HG02938 (cell line): ENCODE measurements at regions not wholly inside any gene's neighbourhood (a gene's known extent, or its start where the extent isn't known, plus 50 kb on each side); places are given as distances from the start of the nearest gene placed in this dataset.

Experiments used
- ATAC-seq: cut with Tn5 transposase; IDR thresholded peaks from one replicate; pipeline ENCODE4 v1.9.1; 2021; ENCODE audit warnings: mild to moderate bottlenecking, moderate library complexity; ENCODE audit not compliant: unreplicated experiment

DNA sequence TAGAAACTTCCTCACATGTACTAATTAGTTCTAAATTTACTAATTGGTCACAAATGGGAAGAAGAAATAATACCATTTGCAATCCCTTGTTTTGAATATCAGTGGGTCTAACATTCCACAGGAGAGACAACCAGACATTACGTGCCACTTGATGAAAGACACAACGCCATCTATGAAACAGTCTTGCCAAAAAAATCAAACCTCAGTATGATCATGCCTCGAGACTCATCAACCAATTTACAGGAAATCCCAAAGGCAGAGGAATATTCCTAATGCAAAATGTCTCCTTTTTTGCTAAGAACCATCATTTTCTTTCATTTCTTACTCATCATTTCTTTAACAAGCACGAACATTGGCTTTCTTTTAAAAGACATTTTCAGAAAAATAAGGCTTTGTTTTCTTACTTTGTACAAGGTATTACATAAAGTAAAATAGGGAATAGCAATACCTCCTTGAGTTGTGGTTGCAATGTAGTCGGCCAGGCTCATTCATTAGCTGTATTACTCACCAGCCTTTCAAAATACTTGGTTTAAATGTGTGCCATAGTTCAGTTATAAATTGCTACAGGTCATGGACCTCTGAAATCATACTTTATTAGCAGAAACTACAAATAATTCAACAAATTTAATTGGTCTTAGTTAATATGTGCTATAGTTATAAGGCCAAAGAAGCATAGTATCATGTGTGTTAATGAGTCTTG, 436.2 kb upstream of the FLRT2 start:
- no peak for ATAC-seq

DNA sequence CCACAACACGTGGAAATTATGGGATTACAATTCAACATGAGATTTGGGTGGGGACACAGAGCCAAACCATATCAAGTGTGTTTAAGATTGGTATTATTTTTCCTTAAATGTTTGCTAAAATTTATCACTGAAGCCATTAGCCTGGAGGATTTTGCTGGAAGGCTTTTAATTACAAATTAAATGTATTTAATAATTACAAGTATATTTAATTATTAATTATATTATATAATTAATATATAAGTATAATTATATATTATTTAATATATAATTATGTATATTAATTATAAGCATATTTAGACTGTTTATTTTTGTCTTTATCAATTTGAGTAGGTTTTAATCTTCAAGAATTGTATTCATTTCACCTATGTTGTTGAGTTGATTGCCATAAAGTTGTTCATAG, 427.4 kb upstream of the FLRT2 start:
- ATAC-seq, result no peak

DNA sequence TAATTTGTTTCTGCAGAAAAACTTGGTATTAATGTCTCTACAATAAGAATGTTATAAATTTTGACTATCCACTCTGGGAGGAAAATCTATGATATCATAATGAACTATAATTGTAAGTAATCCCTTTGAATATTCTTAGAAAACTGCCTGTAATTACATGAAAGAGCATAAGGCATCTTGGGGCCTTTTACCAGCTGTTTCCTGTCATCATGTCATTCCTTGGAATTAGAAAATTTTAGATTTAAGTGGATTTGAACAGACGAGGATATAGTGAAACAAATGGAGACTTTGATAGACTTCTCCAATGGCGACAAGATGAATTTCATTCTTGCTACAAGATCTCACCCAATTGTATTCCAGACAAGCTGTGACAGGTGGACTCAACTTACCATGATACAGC, 423.4 kb upstream of the FLRT2 start:
- ATAC-seq, result no peak

DNA sequence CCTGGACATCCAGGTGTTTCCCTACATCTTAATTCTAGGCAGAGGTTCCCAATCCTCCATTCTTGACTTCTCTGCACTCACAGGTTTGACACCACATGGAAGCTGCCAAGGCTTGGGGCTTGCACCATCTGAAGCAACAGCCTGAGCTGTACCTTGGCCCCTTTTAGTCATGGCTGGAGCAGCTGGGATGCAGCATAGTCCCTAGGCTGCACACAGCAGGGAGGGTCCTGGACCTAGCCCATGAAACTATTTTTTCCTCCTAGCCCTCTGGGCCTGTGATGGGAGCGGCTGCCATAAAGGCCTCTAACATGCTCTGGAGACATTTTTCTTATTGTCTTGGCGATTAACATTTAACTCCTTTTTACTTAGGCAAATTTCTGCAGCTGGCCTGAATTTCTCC, 417.2 kb upstream of the FLRT2 start:
- ATAC-seq, result no peak

DNA sequence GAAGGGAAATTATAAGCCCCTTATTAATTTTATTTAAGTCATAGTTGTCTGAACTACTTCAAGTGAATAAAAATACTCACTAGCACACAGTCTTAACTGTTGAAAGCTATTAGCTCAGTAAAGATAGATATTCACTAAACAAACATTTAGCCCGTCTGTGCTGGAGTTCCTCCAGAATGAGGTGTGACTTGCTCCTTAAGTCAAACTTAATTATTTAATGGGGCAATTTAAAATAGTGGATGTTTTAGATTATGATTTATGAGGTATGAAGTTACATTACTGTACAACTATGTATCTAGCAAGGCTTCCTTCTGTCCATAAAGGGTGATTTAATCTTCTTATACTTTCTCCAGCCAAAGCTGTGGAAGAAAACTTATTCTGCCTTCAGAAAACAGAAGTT, 414.0 kb upstream of the FLRT2 start:
- ATAC-seq, result no peak

DNA sequence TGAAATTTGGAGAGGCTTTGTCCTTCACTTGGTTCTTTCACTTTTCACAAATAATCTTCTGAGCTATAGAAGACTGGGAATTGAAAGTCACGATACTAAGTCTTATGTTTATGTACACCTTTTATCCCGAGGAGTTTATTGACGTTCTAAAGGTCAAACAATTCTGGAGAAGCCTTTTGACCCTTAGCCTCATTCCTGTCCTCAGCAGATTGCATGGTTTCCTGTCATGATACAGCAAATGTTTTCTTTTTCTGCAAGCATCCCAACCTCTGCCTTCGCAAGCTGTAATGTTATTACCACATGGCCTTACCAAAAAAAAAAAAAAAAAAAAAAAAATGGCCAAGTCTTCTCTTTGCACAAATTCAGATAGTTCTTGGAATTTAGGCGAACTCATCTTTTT, 411.7 kb upstream of the FLRT2 start:
- ATAC-seq, result no peak

DNA sequence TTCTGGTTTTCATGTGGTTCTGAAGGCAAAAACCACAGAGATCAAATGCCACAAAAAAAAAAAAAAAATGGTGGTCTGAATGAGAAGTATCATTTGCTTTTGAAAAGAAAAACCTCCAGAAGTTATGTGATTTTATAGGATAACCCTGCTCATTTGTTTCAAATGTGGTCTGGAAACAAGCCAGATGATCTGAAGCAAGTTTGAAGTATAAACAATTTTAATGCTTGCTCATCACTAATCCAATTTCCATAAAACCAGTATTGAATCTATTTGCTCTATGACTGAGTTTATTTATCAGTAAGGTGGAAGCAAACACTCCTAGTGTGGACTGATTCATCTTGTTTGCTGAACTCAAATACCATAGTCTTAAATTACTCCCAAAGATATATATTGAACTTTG, 407.3 kb upstream of the FLRT2 start:
- no peak for ATAC-seq

DNA sequence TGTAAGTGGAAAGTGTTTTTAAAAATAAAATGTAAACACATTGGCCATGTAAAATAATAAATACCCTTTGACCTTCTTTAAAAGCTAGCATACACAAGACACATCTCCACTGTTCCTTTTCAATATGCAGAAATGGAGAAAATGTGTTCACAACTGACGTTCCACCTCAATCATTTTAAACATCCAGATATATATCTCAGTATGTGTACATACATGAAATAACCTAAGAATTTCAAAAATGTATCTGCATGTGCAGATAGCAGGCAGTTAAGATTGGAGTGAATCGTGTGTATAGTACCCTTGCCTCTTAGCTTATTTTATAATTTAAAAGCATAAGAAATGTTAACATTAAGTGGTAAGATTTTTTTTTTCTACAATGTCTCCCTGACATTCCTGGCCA, 406.2 kb upstream of the FLRT2 start:
- no peak for ATAC-seq

DNA sequence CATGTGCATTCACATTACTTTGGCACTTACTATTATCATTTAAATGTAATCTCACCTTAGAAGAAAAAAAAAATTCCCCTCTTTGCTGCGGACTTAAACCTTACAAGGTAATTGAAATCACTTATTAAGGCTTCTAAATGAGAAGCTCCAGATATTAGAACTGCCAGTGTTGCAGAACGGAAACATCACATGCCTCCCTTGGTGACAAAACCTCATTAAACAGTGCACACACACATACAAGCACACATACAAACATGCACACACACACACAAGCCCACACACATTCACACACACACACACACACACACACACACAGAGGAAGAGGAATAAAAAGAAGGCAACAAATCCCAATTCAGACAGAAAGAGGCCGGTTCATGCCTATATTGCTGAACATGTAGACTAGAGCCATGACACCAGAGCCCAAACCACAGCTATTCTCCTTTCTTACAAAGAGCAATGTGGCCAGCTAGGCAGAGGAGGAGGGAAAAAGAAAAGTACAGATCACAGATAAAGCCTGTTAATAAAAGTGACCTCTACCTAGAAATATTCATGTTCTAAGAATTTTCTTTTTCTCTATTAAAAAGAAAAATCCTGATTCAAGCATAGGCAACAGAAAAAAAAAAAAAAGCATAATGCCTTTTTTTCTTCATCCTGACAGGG, 405.2 kb upstream of the FLRT2 start:
- no peak for ATAC-seq

DNA sequence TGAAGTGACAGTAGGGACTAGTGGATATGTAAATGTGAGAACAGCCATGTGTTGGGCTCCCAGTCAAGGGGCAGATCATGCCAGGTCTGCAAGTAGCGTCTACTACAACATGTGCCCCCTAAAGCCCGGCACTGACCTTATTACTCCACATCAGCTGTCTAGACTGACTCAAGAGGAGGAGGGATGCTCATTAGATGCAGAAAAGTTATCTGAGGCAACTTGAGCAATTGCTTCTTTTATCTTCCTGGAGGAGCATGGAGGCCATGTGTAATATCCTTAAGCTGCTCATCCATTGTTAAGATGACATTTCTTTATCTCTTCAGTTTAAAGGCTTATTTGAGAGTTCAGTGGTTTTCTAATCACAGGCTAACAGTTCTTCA, 404.7 kb upstream of the FLRT2 start:
- ATAC-seq, result no peak

DNA sequence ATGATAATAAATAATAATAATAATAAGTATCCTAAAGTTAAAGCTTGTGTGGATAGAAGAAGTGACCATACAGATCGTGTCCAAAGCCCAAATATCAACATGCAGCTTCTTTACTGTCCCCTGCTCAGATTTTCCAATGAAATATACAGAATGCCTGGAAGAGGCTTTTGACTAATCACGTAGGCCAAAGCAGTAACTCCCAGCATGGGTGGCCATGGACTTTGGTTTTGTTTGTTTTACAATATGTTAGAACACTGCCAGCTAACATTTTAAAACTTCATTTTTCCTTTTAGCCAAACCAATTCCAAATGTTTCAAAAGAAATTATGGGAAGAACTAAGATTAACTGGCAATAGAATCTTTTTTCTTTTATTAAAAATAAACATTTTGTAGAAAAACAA, 400.0 kb upstream of the FLRT2 start:
- ATAC-seq, result no peak

DNA sequence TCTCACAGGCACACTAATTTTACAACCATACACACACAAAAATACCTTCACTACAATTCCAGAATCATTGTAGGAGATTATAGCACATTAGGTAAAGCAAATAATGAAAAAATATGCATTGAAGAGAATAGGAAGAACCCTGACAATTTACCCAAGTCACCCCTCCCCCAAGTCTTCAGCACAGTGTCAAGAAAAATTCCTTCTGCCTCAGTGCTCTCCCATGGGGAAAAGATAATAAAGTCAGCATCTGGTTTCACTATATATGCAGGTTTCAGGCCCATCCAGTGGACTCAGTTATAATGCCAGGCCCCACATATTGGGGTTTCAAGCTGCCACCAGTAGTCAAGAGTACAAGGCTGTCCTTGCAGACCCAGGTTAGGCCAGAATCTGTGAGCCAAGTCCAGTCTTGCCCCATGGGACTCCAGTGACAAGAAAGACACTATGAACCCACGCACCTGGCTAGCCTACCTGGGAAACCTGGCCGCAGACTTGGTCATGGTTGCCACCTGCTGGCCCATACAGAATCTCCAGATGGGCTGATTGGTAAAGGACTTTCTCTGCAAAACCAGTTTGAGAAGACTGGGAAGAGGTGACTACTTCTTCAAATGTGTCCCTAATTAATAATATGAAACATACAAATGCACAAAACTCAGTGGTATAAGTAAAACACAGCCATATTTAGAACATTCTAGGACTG, 398.6 kb upstream of the FLRT2 start:
- no peak for ATAC-seq

DNA sequence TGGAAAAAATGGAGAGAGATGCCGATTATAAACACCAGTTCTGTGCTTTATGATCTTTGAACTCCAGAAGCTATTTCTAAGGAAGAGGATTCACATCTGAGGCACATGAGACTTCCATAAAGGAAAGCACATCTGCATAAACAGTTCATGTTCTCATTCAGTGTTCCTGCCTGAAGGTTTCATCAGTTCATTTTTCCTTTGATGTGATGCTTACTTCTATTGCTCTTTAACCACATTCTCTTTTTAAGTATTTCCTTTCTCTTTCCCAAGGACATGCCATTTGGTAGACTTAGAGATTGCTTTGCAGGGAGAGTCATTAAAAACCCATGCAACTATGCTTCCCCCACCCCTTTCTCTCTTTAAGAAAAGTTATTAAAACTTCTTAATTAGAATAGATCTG, 387.0 kb upstream of the FLRT2 start:
- ATAC-seq, result no peak

DNA sequence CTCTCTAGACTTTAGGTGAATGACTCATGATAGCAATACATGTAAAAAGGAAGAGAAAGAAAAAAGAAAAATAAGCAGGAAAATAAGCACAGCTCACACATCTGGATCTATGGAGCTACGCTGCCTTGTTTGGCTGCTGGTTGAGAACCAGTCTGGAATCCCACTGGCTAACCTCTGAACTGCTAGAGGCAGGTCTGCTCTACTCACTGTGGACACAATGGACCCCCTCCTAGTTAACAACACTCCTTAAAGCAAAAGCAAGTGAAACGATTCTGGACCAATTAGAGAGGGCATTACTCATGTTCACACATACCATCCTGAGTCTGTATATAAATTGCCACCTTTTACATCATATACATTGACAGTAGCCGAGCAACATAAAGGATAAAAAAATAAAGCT, 383.2 kb upstream of the FLRT2 start:
- ATAC-seq, result no peak

DNA sequence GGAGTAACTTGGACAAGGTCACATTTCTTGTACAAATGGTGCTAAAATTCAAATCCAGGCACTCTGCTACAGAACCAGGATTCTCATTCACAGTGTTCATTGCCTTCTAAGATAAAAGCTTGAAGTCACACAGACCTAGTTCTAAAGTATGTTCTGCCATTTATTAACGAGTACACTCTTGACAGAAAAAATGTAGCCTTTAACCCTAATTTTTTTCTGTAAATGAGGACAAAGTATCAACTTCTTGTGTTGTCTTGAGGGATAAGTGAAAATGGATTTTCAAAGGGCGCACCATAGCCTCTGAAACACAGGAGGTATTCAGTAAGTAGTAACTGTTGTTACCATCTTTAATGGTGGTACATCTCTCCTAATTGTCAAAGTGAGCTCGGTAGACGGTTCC, 379.8 kb upstream of the FLRT2 start:
- ATAC-seq, result no peak

DNA sequence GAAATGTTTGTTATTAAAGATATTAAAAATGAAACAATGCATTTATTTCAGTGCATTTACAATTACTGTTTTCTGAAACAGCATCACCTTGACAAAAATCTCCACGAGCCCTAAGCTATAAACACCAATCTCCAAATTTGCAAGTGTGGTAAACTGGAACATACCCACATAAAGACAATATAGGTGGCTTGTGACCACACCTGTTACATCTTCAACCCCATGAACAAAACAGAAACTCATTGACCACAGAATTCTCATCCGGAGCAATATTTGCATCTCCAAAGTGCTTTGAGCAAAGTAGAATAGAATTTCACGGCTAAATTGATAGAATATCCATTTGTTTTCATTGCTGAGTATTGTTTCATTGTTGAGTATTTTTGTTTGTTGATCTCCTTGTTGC, 375.2 kb upstream of the FLRT2 start:
- no peak for ATAC-seq

DNA sequence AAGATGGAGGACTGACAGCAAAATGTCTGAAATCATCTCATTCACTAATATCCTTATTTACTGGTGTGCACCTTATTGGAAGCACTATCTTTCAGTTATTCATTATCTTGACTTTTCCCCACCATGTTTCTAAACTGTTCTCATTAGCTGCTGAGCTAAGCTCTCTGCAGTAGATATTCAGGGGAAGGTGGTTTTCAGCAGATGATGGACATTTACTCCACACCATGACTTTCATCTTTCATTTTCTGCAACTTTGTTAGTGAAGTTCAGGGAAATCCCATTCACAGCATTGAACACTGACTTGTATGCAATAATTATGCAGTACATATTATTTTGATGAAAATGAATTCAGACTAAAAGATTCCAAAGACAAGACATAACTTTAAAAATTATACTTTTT, 373.6 kb upstream of the FLRT2 start:
- ATAC-seq, result no peak

DNA sequence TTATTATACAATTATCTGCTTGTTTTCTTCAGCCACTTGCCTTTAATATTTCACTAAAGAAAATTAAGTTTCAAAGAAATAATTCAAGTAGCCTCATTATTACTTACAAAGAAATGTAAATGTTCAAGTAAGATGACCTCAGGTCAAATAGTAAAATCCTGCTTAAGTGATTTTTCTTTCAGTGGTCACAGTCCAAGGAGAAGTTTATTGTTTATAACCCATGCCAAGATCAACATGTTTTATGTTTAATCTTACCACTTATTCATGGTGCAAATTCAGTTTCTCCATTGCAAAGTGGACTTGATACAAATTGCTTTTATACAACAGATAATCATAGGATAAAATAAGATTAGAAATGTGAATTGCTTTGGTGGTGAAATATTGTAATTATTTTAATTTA, 370.2 kb upstream of the FLRT2 start:
- no peak for ATAC-seq

DNA sequence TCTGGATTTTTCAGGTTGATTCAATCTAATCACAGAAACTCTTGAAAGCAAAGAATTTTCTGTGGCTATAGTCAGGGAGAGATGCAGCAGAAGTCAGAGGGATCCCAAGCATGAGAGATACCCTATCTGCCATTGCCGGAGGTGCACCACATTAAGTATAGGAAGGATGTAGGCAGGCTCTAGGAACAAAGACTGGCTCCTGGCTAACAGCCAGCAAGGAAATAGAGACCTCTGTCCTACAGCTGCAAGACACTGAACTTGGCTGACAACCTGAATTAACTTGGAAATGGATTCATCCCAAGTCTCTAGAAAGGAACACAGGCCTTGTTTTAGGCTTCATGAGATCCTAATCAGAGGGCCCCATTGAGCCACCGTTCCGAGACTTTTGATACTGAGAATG, 364.9 kb upstream of the FLRT2 start:
- no peak for ATAC-seq

DNA sequence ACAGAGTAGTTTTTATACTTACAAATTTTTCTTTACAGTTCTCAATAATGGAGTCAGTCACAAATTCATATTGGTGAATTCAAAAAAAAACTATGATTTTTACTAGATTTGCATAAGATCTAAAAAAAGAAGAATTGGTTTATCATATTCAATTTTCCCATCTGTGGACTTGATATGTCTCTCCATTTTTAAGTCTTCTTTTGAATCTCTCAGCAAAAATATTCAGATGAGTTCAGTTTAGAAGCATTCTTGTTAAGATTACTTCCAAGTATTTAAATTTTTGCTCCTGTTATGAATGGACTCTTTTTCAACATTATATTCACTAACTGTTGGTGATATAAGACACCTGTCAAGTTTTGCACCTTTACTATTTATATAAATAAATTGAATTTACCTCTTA, 360.6 kb upstream of the FLRT2 start:
- no peak for ATAC-seq

DNA sequence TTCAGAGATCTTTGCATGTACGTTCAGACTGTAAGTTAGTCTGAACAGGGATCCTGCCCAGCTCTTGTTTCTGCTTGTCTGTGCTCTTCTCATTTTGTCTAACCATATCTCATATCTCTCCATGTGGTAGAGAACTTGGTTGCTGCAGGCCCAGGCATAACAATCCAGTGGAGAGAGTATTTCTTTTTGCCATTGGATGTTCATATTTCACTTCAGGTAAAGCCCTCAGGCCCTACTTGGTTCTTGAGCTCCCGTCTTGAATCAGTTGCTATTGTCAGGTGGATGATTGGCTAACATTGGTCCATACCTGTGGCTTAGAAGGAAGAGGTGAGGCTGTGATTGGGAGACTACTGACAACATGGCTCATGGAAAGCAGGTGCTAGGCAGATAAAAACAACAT, 357.7 kb upstream of the FLRT2 start:
- ATAC-seq, result no peak

DNA sequence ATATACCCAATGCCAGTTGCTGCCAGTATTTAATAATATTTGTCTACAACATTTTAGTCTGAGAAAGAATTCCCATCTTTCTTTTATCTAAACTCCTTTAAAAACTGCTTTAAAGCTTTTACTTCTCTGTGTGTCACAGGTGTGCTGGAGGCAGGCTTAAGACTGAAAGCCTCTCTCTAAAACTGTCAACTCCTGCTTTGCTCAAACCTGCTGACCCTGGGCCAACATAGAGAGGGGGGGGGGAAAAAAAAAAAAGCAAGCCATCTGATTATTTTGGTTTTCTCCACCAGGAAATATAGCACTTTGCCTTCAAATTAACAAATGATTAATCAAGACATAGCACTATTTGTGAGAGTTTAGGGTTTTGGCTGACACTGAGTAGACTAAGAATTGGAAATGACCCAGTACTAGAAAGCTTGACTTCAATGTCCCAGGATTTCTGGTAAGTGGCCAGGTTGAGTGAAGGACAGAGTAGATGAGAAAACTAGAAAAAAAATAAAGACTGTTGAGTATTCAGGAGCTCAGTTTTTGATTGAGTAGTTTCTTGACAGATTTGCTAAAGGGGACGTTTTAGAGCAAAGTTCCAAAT, 357.0 kb upstream of the FLRT2 start:
- ATAC-seq, result no peak
